ENCODE measurements at regions not wholly inside any gene's neighbourhood (a gene's known extent, or its start where the extent isn't known, plus 50 kb on each side); places are given as distances from the start of the nearest gene placed in this dataset. TPM values are rescaled to one million over a fixed set of nuclear protein-coding genes. Genes with fewer than 3 reads are reported as not detected.

DNA sequence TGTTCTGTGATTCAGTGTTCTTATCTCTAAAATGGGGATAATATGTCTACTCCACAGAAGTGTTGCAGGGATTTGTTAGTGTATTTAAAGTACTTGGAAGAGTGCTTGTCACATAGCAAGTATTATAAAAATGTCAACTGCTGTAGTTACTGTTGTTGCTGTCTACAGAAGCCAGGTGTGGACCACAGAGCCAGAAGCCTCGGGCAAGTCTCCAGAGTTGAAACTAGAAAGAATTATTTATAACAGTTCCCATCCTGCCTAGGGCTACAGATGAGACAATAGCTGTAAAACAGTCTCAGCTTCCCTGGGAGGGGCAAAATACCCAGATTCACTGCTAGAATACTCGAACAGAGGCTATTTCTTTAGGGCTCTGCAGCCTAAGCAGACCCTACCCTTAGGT lies 55.4 kb upstream of the FUT8 start:
- no peaks in the 10 kb centered on the region for H3K79me2 ChIP-seq (ENCODE audit: insufficient read depth)
- no peak overlapping the region for H3K4me3 ChIP-seq
- no peak for TF ChIP-seq EZH2 (IDR thresholded peaks at IDR 0.05; ENCODE audit: insufficient read depth, poor library complexity, severe bottlenecking)
- peaks cover 25% of the 10 kb centered on the region for H3K4me1 ChIP-seq (ENCODE audit: insufficient read depth)
- 72 to 82% methylated on average over 2 of the region's 2 CpGs for WGBS, 2 experiments (ENCODE audit: low coverage in 1 of 2, low lambda C conversion rate in 2 of 2, missing lambda C conversion rate in 2 of 2)
- no peak for DNase-seq
- H3K27ac ChIP-seq = no peak overlapping the region; the same call in 1 of the 2 replicates
- in situ Hi-C loops (cut with MboI) = no loop called here
- H3K9me2 ChIP-seq (ENCODE audit: insufficient read depth) = no peaks in the 10 kb centered on the region
- no peaks in the 10 kb centered on the region for H3K27me3 ChIP-seq (replicated peaks; ENCODE audit: insufficient read depth)
- no peaks in the 10 kb centered on the region for H4K20me1 ChIP-seq (ENCODE audit: insufficient read depth)
- H3K9me3 ChIP-seq (ENCODE audit: low read depth) = no peaks in the 10 kb centered on the region
- no peak overlapping the region for H3K9ac ChIP-seq
- peaks cover 10% of the 10 kb centered on the region for H3F3A ChIP-seq (ENCODE audit: insufficient read depth)
- H2AFZ ChIP-seq = no peak overlapping the region
- H3K4me2 ChIP-seq (ENCODE audit: unreplicated experiment) = no peak overlapping the region
- H3K36me3 ChIP-seq (ENCODE audit: low read depth) = no peaks in the 10 kb centered on the region

DNA sequence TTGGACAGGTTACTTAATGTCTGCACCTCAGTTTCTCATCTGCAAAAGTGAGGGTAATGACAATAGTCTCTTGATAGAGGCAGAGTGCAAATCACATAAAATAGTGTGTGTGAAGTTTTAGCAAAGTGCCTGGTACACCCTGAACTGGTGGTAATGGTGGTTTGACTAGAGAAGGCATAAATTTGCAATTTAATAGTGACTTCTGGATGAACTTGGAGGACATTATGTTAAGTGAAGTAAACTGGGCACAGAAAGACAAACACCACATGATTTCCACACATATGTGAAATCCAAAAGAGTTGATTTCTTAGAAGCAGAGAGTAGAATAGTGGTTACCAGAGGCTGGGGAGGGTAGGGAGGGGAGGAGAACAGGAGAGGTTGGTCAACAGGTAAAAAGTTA lies 54.8 kb upstream of the FUT8 start:
- H3K9me2 ChIP-seq (ENCODE audit: insufficient read depth) = no peaks in the 10 kb centered on the region
- H3K27ac ChIP-seq = no peak overlapping the region
- in situ Hi-C loops (cut with MboI) = no loop called here
- no peak overlapping the region for H3K4me2 ChIP-seq (ENCODE audit: unreplicated experiment)
- TF ChIP-seq EZH2 (IDR thresholded peaks at IDR 0.05; ENCODE audit: insufficient read depth, poor library complexity, severe bottlenecking) (no peak), EZH2phosphoT487 (IDR thresholded peaks at IDR 0.05; ENCODE audit: insufficient read depth, low read depth) (no peak)
- no peaks in the 10 kb centered on the region for H4K20me1 ChIP-seq (ENCODE audit: insufficient read depth)
- no peak overlapping the region for H2AFZ ChIP-seq
- H3K79me2 ChIP-seq (ENCODE audit: insufficient read depth) = no peaks in the 10 kb centered on the region
- H3K9me3 ChIP-seq (ENCODE audit: low read depth) = no peaks in the 10 kb centered on the region
- no peak overlapping the region for H3K4me3 ChIP-seq
- H3F3A ChIP-seq (ENCODE audit: insufficient read depth) = peaks cover 10% of the 10 kb centered on the region
- no peaks in the 10 kb centered on the region for H3K27me3 ChIP-seq (replicated peaks; ENCODE audit: insufficient read depth)
- no peaks in the 10 kb centered on the region for H3K36me3 ChIP-seq (ENCODE audit: low read depth)
- peaks cover 24% of the 10 kb centered on the region for H3K4me1 ChIP-seq (ENCODE audit: insufficient read depth)
- H3K9ac ChIP-seq = no peak overlapping the region
- no peak for DNase-seq

DNA sequence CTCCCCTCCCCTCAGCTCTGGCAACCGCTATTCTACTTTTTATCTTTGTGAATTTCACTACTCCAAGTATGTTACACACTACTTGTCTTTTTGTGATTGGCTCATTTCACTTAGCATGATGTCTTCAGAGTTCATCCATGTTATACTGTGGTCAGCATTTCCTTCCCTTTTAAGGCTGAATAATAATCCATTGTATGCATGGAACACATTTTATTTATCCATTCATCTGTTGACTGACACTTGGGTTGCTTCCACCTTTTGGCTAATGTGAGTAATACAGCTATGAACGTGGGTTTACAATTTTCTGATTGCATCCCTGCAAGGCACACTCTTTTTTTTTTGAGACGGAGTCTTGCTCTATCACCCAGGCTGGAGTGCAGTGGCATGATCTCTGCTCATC lies 53.0 kb upstream of the FUT8 start:
- TF ChIP-seq EZH2phosphoT487 (IDR thresholded peaks at IDR 0.05; ENCODE audit: insufficient read depth, low read depth) (no peak), EZH2 (IDR thresholded peaks at IDR 0.05; ENCODE audit: insufficient read depth, poor library complexity, severe bottlenecking) (no peak)
- no peak overlapping the region for H2AFZ ChIP-seq
- in situ Hi-C loops (cut with MboI) = no loop called here
- H3K36me3 ChIP-seq (ENCODE audit: low read depth) = no peaks in the 10 kb centered on the region
- no peaks in the 10 kb centered on the region for H3K79me2 ChIP-seq (ENCODE audit: insufficient read depth)
- H3K27me3 ChIP-seq (replicated peaks; ENCODE audit: insufficient read depth) = no peaks in the 10 kb centered on the region
- no peaks in the 10 kb centered on the region for H3K9me2 ChIP-seq (ENCODE audit: insufficient read depth)
- no peaks in the 10 kb centered on the region; the same call in 1 of the 2 replicates for H3F3A ChIP-seq (ENCODE audit: insufficient read depth)
- H3K27ac ChIP-seq = no peak overlapping the region
- no peaks in the 10 kb centered on the region for H3K9me3 ChIP-seq (ENCODE audit: low read depth)
- no peaks in the 10 kb centered on the region for H4K20me1 ChIP-seq (ENCODE audit: insufficient read depth)
- WGBS, 2 experiments (ENCODE audit: low coverage in 1 of 2, low lambda C conversion rate in 2 of 2, missing lambda C conversion rate in 2 of 2) = 60 to 66% methylated on average over 3 of the region's 3 CpGs
- no peak overlapping the region for H3K9ac ChIP-seq
- peak; percentile 7 for DNase-seq
- peaks cover 16% of the 10 kb centered on the region for H3K4me1 ChIP-seq (ENCODE audit: insufficient read depth)
- H3K4me3 ChIP-seq = no peak overlapping the region
- H3K4me2 ChIP-seq (ENCODE audit: unreplicated experiment) = no peak overlapping the region

DNA sequence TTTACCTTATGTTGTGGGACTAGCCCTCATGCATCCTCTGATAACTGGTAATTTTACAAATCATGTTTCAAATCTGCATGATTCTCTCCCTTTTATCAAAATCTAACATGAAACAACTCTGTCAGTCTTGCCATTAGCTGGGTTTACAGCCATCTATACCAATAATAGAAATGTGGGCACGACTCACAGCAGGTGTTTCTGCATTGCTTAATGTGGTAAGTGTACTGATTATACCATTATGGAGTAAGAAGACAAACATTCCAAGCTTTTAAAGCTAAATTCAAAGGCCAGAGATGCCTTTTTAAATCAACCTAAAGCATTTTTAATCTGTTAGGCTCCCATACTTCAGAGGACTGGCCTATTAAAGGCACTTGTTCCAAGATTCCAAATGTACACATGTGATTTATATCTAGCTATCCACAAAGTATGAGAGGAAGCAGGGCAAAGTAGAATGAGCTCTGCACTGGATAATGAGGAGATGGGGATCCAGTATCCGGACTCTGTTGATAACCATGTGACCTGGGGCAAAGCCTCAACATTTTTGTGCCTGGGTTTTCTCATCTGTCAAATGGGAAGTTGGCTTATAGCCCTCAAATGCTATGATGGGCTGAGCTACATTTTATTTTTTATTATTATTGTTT lies 52.3 kb upstream of the FUT8 start:
- H3K27ac ChIP-seq = no peak overlapping the region
- in situ Hi-C loops (cut with MboI) = no loop called here
- TF ChIP-seq EZH2phosphoT487 (IDR thresholded peaks at IDR 0.05; ENCODE audit: insufficient read depth, low read depth) (no peak), EZH2 (IDR thresholded peaks at IDR 0.05; ENCODE audit: insufficient read depth, poor library complexity, severe bottlenecking) (no peak)

DNA sequence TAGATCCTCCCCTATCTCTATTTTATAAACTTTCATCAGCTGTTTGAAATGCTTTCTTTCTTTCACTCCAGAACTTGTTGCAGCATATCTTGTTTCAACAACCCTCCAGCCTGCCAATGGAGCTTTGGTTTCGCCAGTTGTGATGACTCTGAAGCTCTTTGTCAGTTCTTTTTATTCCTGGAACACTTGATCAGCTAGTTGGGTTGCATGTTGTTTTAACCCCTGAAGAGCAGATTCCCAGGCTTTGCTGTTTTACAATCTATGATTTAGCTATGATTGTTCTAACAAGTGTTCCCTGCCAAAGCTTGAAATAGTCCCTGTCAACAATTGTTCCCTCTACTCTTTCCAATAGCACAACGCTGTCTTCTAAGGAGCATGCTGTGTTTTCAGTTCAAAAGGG lies 50.6 kb upstream of the FUT8 start:
- Histone ChIP-seq H3K4me1 (ENCODE audit: insufficient read depth) (peaks cover 4% of the 10 kb centered on the region; the same call in 1 of the 2 replicates), H3K9ac (no peak overlapping the region), H3K36me3 (ENCODE audit: low read depth) (no peaks in the 10 kb centered on the region), H3K4me3 (no peak overlapping the region), H3K27me3 (replicated peaks; ENCODE audit: insufficient read depth) (no peaks in the 10 kb centered on the region), H3K9me3 (ENCODE audit: low read depth) (no peaks in the 10 kb centered on the region), H3K9me2 (ENCODE audit: insufficient read depth) (no peaks in the 10 kb centered on the region), H3K79me2 (ENCODE audit: insufficient read depth) (no peaks in the 10 kb centered on the region), H3K27ac (no peak overlapping the region), H3F3A (ENCODE audit: insufficient read depth) (no peaks in the 10 kb centered on the region), H2AFZ (0 out of 2 replicates have a peak overlapping the region, but pooled peaks have one; percentile 37), H4K20me1 (ENCODE audit: insufficient read depth) (no peaks in the 10 kb centered on the region), H3K4me2 (ENCODE audit: unreplicated experiment) (no peak overlapping the region)
- 29 to 33% methylated on average over 2 of the region's 2 CpGs for WGBS, 2 experiments (ENCODE audit: low coverage in 1 of 2, low lambda C conversion rate in 2 of 2, missing lambda C conversion rate in 2 of 2)
- TF ChIP-seq EZH2 (IDR thresholded peaks at IDR 0.05; ENCODE audit: insufficient read depth, poor library complexity, severe bottlenecking) (no peak), EZH2phosphoT487 (IDR thresholded peaks at IDR 0.05; ENCODE audit: insufficient read depth, low read depth) (no peak)
- peak; percentile 57 for DNase-seq
- in situ Hi-C loops (cut with MboI) = no loop called here

More for the DNA sequence above, 52.3 kb upstream of the FUT8 start:
- Histone ChIP-seq H3K79me2 (ENCODE audit: insufficient read depth) (no peaks in the 10 kb centered on the region), H4K20me1 (ENCODE audit: insufficient read depth) (no peaks in the 10 kb centered on the region), H3K9me3 (ENCODE audit: low read depth) (no peaks in the 10 kb centered on the region), H3K4me2 (ENCODE audit: unreplicated experiment) (no peak overlapping the region), H3K9ac (no peak overlapping the region), H3K4me1 (ENCODE audit: insufficient read depth) (peaks cover 16% of the 10 kb centered on the region), H3K9me2 (ENCODE audit: insufficient read depth) (no peaks in the 10 kb centered on the region), H3K4me3 (no peak overlapping the region), H3K36me3 (ENCODE audit: low read depth) (no peaks in the 10 kb centered on the region), H3K27me3 (replicated peaks; ENCODE audit: insufficient read depth) (no peaks in the 10 kb centered on the region), H2AFZ (no peak overlapping the region), H3F3A (ENCODE audit: insufficient read depth) (no peaks in the 10 kb centered on the region; the same call in 1 of the 2 replicates)
- WGBS, 2 experiments (ENCODE audit: low coverage in 1 of 2, low lambda C conversion rate in 2 of 2, missing lambda C conversion rate in 2 of 2) = 66 to 68% methylated on average over 2 of the region's 2 CpGs
- no peak for DNase-seq

Small RNAs in the stretch of these regions (microRNA-seq; reads per million reads assigned to microRNA genes)
- not detected for gene MIR4708 (ENCODE audit: borderline number of aligned reads)

Small RNAs in the stretch of these regions (small RNA-seq; reads per million reads assigned to genes)
- gene AL355076.1 (ENCODE audit: low read depth, low replicate concordance) (not detected), gene MIR4708 (ENCODE audit: low read depth, low replicate concordance) (not detected)
